NCI-H1930 (cell line): ENCODE measurements at regions not wholly inside any gene's neighbourhood (a gene's known extent, or its start where the extent isn't known, plus 50 kb on each side); places are given as distances from the start of the nearest gene placed in this dataset.
"Not testable (repeated sequence)": the region's sequence is repeated elsewhere in the genome, so short reads cannot be mapped to it uniquely, and the experiment has no call there.

Experiments used
- DNase-seq, 2 experiments: peaks; one replicate each; lab custom pipeline; 2025; lab: John Stamatoyannopoulos, UW

- no peak for DNase-seq
Measured at GRCh38 chrX:137882960-137883359, 317.0 kb downstream of the ZIC3 start.

- not testable (repeated sequence) for DNase-seq
Measured at GRCh38 chrX:137884813-137885212, 318.9 kb downstream of the ZIC3 start.

- DNase-seq, result no peak
Measured at GRCh38 chrX:137891431-137891830, 325.5 kb downstream of the ZIC3 start.

GRCh38 chrX:137896123-137896522, 330.2 kb downstream of the ZIC3 start:
- no peak for DNase-seq

- no peak for DNase-seq
Measured at GRCh38 chrX:137915466-137915865, 349.5 kb downstream of the ZIC3 start.

GRCh38 chrX:137916090-137916746, 350.3 kb downstream of the ZIC3 start:
- DNase-seq, result no peak

- DNase-seq, result peak; percentile 9 to 36
Measured at GRCh38 chrX:137926090-137926489, 360.2 kb downstream of the ZIC3 start.

- DNase-seq, result peak in 1 of 2 experiments; percentile 25
Measured at GRCh38 chrX:137929951-137930350, 364.0 kb downstream of the ZIC3 start.

GRCh38 chrX:137930533-137930932, 364.6 kb downstream of the ZIC3 start:
- peak; percentile 19 to 24 for DNase-seq

- not testable (repeated sequence) for DNase-seq
Measured at GRCh38 chrX:137934214-137934613, 368.3 kb downstream of the ZIC3 start.

- not testable (repeated sequence) for DNase-seq
Measured at GRCh38 chrX:137934887-137935286, 369.0 kb downstream of the ZIC3 start.

- peak; percentile 18 to 43 for DNase-seq
Measured at GRCh38 chrX:137945470-137945869, 379.5 kb downstream of the ZIC3 start.

- no peak for DNase-seq
Measured at GRCh38 chrX:137969191-137969590, 403.3 kb downstream of the ZIC3 start.

GRCh38 chrX:137982472-137983172, 416.7 kb downstream of the ZIC3 start:
- no peak for DNase-seq

- DNase-seq, result no peak
Measured at GRCh38 chrX:137988470-137988869, 422.5 kb downstream of the ZIC3 start.

GRCh38 chrX:137998619-137999018, 432.7 kb downstream of the ZIC3 start:
- no peak for DNase-seq

GRCh38 chrX:137999071-137999470, 433.1 kb downstream of the ZIC3 start:
- DNase-seq, result no peak

- no peak for DNase-seq
Measured at GRCh38 chrX:137999552-137999951, 433.6 kb downstream of the ZIC3 start.

- DNase-seq, result no peak
Measured at GRCh38 chrX:138001226-138001625, 435.3 kb downstream of the ZIC3 start.

GRCh38 chrX:138006180-138006579, 440.3 kb downstream of the ZIC3 start:
- no peak for DNase-seq

GRCh38 chrX:138008281-138008680, 442.4 kb downstream of the ZIC3 start:
- no peak for DNase-seq

- DNase-seq, result no peak
Measured at GRCh38 chrX:138011468-138011867, 445.5 kb downstream of the ZIC3 start.

- no peak for DNase-seq
Measured at GRCh38 chrX:138014577-138014976, 448.6 kb downstream of the ZIC3 start.
